ENCODE measurements at regions not wholly inside any gene's neighbourhood (a gene's known extent, or its start where the extent isn't known, plus 50 kb on each side); places are given as distances from the start of the nearest gene placed in this dataset.

GRCh38 chr3:53991240-53991639, 99.6 kb upstream of the SELENOK start:
- TF ChIP-seq CTCF (IDR thresholded peaks at IDR 0.05) (no peak), EP300 (IDR thresholded peaks at IDR 0.05) (no peak)
